Fibroblast of skin of left quadriceps (primary cell): ENCODE measurements at regions not wholly inside any gene's neighbourhood (a gene's known extent, or its start where the extent isn't known, plus 50 kb on each side); places are given as distances from the start of the nearest gene placed in this dataset.

Source experiments
- DNase-seq, 2 experiments: peaks; one replicate each; pipeline ENCODE4 v3.0.0-alpha.2; 2013; ENCODE audit warnings: low read depth in 2 of 2

- no peak for DNase-seq
These were observed 336.4 kb downstream of the ZNF536 start for GRCh38 chr19:30708416-30709178.

DNA sequence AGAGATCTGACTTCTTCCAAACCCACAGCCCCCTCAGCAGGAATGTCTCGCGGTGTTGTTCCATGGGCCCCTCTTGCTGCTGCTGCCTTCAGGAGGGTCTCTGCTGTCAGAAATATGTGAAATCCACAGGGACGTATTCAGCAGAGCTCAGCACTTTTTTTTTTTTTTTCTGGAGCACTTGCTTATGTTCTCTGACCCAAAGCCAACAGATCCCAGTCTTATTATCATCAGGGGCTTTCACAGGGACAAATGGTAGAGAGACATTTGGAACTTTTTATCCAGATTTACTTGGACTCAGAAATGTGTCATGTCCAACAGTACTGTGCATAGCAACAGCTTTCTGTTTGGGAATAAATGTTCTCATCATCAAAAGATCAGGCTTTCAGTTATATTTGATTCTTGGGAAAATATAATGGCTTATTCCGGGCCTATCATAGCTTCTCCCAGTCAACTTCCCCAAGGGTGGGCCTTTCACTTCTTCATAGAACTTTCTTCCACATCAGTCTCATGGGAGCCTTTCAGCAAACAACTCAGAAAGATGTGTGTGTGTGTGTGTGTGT, 332.7 kb downstream of the ZNF536 start:
- no peak for DNase-seq

DNA sequence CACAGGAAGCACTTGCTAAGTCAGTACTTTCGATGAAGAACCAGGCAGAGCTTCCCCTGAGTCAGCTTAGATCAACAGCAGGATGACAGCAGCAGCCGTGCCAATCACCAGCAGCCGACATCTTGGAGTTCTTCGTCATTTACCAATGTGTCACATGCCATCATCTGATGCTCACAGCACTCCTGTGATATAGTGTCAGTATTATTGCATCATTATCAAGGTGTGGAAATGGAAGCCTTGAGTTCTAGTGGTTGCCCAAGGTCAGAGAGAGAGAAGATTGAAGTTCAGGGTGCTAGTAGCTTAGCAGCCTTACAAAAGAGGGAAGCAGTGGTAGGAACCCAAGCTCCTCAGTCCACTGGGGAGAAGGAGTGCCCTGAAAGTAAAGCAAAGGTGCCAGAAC, 331.5 kb downstream of the ZNF536 start:
- DNase-seq: no peak

- no peak for DNase-seq
These were observed 329.0 kb downstream of the ZNF536 start for GRCh38 chr19:30701178-30701577.

DNA sequence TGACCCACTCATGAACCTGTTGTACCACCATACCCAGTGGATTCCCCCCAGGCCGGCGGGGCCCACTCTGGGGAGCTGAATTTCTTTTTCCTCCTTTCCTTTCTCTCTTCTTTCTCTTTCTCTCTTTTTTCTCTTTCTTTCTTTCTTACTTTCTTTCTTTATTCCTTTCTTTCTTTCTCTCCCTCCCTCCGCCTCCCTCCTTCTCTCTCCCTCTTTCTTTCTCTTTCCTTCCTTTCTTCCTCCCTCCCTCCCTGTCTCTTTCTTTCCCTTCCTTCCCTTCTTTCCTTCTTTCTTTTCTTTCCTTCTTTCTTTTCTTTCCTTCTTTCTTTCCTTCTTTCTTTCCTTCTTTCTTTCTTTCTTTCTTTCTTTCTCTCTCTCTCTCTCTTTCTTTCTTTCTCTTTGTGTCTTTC, 327.7 kb downstream of the ZNF536 start:
- DNase-seq: no peak

DNA sequence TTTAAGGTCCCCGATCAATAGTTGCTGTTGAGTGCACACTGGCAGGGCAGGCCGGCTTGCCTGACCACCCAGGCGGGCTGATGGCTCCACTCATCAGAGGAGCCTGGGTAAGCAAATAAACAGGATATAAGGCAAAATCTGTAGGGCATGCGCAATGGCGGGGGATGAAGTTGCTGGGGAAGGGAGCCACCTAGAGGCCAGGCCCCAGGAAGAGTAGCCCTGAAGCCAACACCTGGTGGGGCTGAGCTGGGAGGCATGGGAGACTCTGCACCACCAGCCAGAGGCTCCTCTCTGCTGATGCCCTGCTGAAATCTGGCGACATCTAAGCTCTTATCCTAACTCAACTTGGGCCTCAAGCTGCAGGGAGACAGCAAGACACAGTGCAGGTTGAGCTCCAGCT, 324.3 kb downstream of the ZNF536 start:
- DNase-seq: no peak

GRCh38 chr19:30695171-30695875, 323.1 kb downstream of the ZNF536 start:
- DNase-seq: no peak

DNA sequence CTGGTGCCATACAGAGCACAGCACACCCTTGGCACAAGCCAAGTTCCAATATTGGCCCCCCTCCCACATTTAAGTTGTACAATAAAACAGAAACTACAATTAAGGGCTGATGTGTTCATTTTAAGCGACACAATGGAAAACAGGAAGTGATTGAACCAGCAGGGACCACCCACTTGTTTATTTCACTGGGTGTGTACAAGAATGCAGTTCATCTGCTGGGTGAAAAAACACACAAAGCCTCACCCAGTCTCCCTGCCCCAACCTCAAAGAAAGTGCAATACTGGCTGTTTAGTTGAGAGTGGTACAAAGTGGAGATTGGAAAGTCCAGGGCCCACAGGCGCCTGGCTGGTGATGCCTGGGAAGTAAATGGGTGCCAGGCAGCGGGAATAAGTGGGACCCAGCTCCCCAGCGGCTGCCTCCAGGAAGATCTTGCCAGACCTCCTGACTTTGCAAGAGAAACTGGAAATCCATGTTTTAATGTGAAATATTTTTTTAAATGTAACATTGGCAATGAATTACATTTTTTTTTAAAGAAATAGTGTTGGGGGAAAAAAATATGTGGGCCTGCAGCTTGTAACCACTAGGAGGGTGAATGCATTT, 322.1 kb downstream of the ZNF536 start:
- DNase-seq: no peak

DNA sequence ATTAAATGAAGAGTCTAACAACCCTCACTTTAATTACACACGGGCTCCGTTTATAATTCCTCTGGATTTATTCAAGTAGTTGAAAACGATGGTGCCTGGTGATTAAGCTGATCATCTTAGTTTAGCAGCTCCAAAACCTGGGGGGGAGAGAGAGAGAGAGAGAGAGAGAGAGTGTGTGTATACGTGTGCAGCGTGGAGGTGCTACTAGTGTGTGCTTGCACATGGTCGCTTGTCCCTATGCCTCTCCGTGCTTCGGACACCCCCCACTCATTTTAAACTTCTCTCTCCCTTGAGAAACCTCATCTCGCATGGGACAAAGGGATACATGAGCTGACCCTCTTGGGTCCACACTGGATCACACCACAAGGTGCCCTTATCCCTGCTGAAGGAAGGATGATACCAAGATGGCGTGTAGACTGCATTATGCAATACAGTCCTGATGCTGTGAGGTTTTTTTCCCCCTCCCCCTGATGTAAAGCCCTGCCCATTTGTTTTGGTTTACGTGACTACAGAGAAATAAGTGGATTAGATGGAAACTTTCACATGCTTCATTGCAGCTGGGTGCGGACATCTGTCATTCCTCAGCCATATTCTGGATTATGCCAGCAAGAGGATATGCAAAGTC, 320.8 kb downstream of the ZNF536 start:
- DNase-seq: no peak

- DNase-seq: peak; percentile 62 to 71
These were observed 320.1 kb downstream of the ZNF536 start for GRCh38 chr19:30692181-30692811.

DNA sequence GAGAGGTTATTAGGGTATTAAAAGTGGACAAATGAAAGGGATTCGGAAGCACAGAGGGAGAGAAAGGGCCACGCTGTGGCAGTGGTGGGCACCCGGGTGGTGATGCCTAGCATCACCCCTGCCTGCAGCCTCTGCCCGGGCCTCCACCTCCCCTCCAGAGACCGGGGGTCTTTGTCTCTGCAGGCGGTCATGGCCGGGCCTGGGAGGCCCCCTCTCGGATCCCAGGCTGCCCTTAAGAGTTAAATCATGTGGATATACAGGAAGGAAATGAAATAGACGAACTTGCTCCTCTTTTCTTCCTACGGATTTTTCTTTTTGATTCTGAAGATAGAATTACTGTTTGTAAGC, 319.6 kb downstream of the ZNF536 start:
- no peak for DNase-seq

GRCh38 chr19:30690935-30691818, 319.0 kb downstream of the ZNF536 start:
- DNase-seq: no peak

DNA sequence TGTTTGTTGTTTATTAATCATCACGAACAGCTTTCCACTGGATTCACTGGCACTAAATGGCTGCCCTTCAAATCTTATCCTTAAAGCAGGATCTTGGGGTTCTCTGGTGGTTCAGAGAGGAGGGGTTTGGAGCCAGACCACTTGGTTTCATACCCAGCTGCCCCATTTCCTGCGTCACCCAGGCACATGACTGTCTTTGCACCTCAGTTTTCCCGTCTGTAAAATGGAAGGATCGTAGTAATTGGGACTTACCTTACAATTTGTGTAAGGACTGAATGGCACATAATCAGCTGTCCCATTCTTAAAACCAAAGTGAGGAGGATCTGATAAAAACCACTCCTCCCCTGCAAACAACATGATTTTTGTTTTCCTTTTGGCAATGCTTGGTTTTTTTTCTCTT, 318.3 kb downstream of the ZNF536 start:
- no peak for DNase-seq

GRCh38 chr19:30689474-30689873, 317.3 kb downstream of the ZNF536 start:
- DNase-seq: no peak

DNA sequence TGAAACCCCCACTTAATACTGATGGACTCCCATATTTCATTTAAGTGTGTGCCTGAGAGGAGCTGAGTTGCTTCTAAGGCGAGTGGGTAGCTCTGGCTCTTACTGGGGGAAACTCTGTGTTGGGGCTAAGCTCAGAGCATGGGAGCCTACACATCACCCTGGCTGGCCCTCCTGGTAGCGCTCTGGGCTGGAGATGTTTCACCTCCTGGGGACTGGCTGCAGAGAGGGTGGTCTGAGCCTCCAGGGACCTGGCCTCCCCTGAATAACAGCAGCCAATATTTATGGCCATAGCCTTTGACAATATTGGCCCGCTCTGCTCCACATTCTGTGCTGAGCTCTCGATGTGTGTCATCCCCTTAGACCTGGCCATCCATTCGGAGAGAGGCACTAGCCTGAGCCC, 316.5 kb downstream of the ZNF536 start:
- no peak for DNase-seq

DNA sequence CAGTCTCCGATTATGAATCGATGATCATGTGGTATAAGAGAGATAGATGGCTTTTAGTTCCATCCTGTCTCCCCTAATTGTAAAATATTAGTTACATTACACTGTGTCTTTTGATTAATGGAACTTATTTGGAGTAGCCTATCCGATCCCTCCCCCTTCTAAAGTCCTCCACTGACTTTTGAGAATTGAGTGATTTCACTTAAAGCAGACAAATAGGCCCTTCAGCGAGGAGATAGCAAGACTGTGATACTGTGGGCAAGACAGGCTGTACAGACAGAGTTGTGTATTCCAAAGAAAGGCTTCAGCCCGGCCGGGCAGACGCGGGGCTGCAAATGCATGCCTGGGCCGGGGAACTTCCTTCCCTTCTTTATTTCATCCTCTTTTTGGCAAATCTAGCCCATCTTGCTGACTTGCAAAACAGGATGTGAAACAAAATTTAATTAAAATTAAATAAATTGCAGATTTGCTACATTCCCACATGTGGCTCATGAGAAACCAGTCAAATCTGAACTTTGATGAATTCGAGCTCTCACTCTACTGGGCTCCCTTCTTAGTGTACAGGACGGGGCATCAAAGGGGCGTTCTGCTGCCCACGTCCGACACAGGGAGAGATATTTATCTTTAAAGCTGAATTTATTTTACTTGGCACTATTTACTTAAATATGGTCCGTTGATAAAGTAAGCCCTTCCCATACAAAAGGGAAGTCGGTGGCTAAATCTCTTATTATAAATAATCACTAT, 314.8 kb downstream of the ZNF536 start:
- no peak for DNase-seq

DNA sequence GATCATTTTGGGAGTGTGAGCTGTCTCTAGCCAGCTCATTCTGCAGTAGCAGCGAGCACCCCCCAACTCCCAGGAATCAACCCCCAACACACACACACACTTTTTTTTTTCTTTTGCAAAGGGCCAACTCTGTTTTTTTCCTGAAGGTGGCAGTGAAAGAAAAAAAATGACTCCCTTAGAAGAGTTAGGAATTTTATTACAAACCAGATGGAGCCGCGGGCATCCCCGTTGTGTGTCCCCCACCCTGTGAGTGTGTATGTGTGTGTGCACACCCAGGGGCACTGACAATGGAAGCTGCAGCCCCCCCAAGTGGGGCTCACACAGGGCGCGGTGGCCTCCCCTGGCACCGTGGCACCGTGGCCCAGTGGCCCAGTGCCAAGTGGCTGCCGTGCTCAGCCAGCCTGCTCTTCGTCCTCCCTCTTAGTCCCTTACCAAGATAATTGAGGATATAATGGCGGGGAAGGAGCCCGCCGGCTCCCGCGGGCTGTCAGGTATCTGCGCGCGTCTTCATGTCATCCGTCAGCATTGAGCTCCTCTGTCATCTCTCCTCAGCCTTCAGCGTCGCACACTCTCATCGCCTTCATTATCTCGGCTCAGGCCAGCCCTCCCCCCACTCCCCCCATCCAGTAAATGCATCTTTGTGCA, 314.1 kb downstream of the ZNF536 start:
- peak in 1 of 2 experiments; percentile 36 for DNase-seq

DNA sequence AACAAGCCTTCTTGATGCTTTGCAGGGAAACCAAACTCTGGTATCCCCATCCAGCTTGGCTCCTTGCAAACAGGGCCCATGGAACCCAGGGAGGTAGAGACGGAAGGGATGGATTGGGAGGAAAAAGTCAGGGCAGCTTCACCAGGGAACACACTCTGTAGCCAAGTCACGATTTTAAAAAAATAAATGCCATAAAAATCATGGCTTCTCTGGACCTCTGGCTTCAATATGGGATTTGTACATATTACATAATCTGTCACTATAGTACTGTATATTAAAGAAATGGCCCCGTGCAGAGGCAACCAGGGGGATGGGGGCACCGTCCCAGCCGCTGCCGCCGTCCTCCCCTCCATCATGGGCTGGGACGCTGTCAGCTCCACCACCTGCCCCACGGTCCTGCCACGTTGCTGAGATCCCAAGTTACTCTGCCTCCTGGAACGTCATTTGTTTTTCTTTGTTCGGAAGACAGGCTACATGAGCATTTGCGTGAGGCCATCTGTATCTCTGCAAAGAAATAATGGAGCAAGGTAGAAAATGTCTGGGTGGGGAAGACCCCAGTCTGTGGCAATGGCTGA, 313.3 kb downstream of the ZNF536 start:
- DNase-seq: no peak

DNA sequence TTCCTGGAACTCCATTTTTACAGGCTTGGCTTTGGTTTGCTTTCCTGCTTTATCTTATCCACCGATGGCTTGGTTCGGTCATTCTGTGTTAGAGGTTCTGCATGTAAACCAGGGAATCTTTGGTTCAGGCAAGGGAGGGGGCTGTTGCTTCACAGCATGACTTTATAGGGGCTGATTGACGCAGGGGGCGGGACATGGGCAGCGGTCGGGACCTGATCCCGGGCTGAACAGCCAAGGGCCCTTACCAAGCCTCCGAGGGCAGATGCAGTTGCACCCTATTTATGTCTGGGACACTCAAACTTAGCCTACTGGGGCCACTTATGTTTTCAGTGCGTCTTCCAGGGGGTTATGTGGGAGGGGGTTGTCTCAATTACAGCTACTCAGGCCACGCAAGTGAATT, 312.4 kb downstream of the ZNF536 start:
- DNase-seq: no peak
